ENCODE measurements at regions not wholly inside any gene's neighbourhood (a gene's known extent, or its start where the extent isn't known, plus 50 kb on each side); places are given as distances from the start of the nearest gene placed in this dataset.

- Histone ChIP-seq H3K27me3 (ENCODE audit: control insufficient read depth, insufficient read depth, low read length) (no peaks in the 10 kb centered on the region), H3K9ac (ENCODE audit: low read length) (no peak overlapping the region), H3K9me3 (ENCODE audit: control insufficient read depth, low read length) (no peaks in the 10 kb centered on the region), H3K4me3 (ENCODE audit: low read length) (no peak overlapping the region), H3K4me1 (ENCODE audit: control insufficient read depth, insufficient read depth, low read length) (no peaks in the 10 kb centered on the region), H3K36me3 (ENCODE audit: control insufficient read depth, insufficient read depth, low read length) (no peaks in the 10 kb centered on the region)
Observed at GRCh38 chr15:95659656-95660055, 670.8 kb upstream of the NR2F2 start.

GRCh38 chr15:95662638-95663037, 667.9 kb upstream of the NR2F2 start:
- no peak overlapping the region for H3K4me3 ChIP-seq (ENCODE audit: low read length)
- H3K36me3 ChIP-seq (ENCODE audit: control insufficient read depth, insufficient read depth, low read length) = no peaks in the 10 kb centered on the region
- H3K9ac ChIP-seq (ENCODE audit: low read length) = no peak overlapping the region
- H3K4me1 ChIP-seq (ENCODE audit: control insufficient read depth, insufficient read depth, low read length) = no peaks in the 10 kb centered on the region
- H3K27me3 ChIP-seq (ENCODE audit: control insufficient read depth, insufficient read depth, low read length) = no peaks in the 10 kb centered on the region
- no peaks in the 10 kb centered on the region for H3K9me3 ChIP-seq (ENCODE audit: control insufficient read depth, low read length)

GRCh38 chr15:95663156-95664100, 667.1 kb upstream of the NR2F2 start:
- Histone ChIP-seq H3K4me1 (ENCODE audit: control insufficient read depth, insufficient read depth, low read length) (no peaks in the 10 kb centered on the region), H3K27me3 (ENCODE audit: control insufficient read depth, insufficient read depth, low read length) (no peaks in the 10 kb centered on the region), H3K36me3 (ENCODE audit: control insufficient read depth, insufficient read depth, low read length) (no peaks in the 10 kb centered on the region), H3K4me3 (ENCODE audit: low read length) (no peak overlapping the region), H3K9ac (ENCODE audit: low read length) (no peak overlapping the region), H3K9me3 (ENCODE audit: control insufficient read depth, low read length) (no peaks in the 10 kb centered on the region)

- H3K9me3 ChIP-seq (ENCODE audit: control insufficient read depth, low read length) = no peaks in the 10 kb centered on the region
- no peak overlapping the region for H3K4me3 ChIP-seq (ENCODE audit: low read length)
- H3K27me3 ChIP-seq (ENCODE audit: control insufficient read depth, insufficient read depth, low read length) = no peaks in the 10 kb centered on the region
- no peaks in the 10 kb centered on the region for H3K4me1 ChIP-seq (ENCODE audit: control insufficient read depth, insufficient read depth, low read length)
- no peaks in the 10 kb centered on the region for H3K36me3 ChIP-seq (ENCODE audit: control insufficient read depth, insufficient read depth, low read length)
- no peak overlapping the region for H3K9ac ChIP-seq (ENCODE audit: low read length)
Observed at GRCh38 chr15:95664450-95664849, 666.0 kb upstream of the NR2F2 start.

- Histone ChIP-seq H3K4me3 (ENCODE audit: low read length) (no peak overlapping the region), H3K4me1 (ENCODE audit: control insufficient read depth, insufficient read depth, low read length) (no peaks in the 10 kb centered on the region), H3K9ac (ENCODE audit: low read length) (no peak overlapping the region), H3K9me3 (ENCODE audit: control insufficient read depth, low read length) (no peaks in the 10 kb centered on the region), H3K36me3 (ENCODE audit: control insufficient read depth, insufficient read depth, low read length) (no peaks in the 10 kb centered on the region), H3K27me3 (ENCODE audit: control insufficient read depth, insufficient read depth, low read length) (no peaks in the 10 kb centered on the region)
Observed at GRCh38 chr15:95669146-95669922, 661.2 kb upstream of the NR2F2 start.

- Histone ChIP-seq H3K27me3 (ENCODE audit: control insufficient read depth, insufficient read depth, low read length) (no peaks in the 10 kb centered on the region), H3K4me1 (ENCODE audit: control insufficient read depth, insufficient read depth, low read length) (no peaks in the 10 kb centered on the region), H3K36me3 (ENCODE audit: control insufficient read depth, insufficient read depth, low read length) (no peaks in the 10 kb centered on the region), H3K9ac (ENCODE audit: low read length) (no peak overlapping the region), H3K4me3 (ENCODE audit: low read length) (no peak overlapping the region), H3K9me3 (ENCODE audit: control insufficient read depth, low read length) (no peaks in the 10 kb centered on the region)
Observed at GRCh38 chr15:95674031-95674430, 656.5 kb upstream of the NR2F2 start.

GRCh38 chr15:95676500-95676899, 654.0 kb upstream of the NR2F2 start:
- Histone ChIP-seq H3K9ac (ENCODE audit: low read length) (no peak overlapping the region), H3K4me3 (ENCODE audit: low read length) (no peak overlapping the region), H3K27me3 (ENCODE audit: control insufficient read depth, insufficient read depth, low read length) (no peaks in the 10 kb centered on the region), H3K36me3 (ENCODE audit: control insufficient read depth, insufficient read depth, low read length) (no peaks in the 10 kb centered on the region), H3K9me3 (ENCODE audit: control insufficient read depth, low read length) (no peaks in the 10 kb centered on the region), H3K4me1 (ENCODE audit: control insufficient read depth, insufficient read depth, low read length) (no peaks in the 10 kb centered on the region)

GRCh38 chr15:95679847-95680582, 650.5 kb upstream of the NR2F2 start:
- H3K4me3 ChIP-seq (ENCODE audit: low read length) = no peak overlapping the region
- H3K4me1 ChIP-seq (ENCODE audit: control insufficient read depth, insufficient read depth, low read length) = no peaks in the 10 kb centered on the region
- H3K9me3 ChIP-seq (ENCODE audit: control insufficient read depth, low read length) = no peaks in the 10 kb centered on the region
- no peaks in the 10 kb centered on the region for H3K36me3 ChIP-seq (ENCODE audit: control insufficient read depth, insufficient read depth, low read length)
- no peak overlapping the region for H3K9ac ChIP-seq (ENCODE audit: low read length)
- H3K27me3 ChIP-seq (ENCODE audit: control insufficient read depth, insufficient read depth, low read length) = no peaks in the 10 kb centered on the region

GRCh38 chr15:95680728-95681127, 649.8 kb upstream of the NR2F2 start:
- Histone ChIP-seq H3K9me3 (ENCODE audit: control insufficient read depth, low read length) (no peaks in the 10 kb centered on the region), H3K4me3 (ENCODE audit: low read length) (no peak overlapping the region)

GRCh38 chr15:95681836-95682544, 648.5 kb upstream of the NR2F2 start:
- H3K9me3 ChIP-seq (ENCODE audit: control insufficient read depth, low read length) = no peaks in the 10 kb centered on the region
- no peaks in the 10 kb centered on the region for H3K4me1 ChIP-seq (ENCODE audit: control insufficient read depth, insufficient read depth, low read length)
- H3K27me3 ChIP-seq (ENCODE audit: control insufficient read depth, insufficient read depth, low read length) = no peaks in the 10 kb centered on the region
- no peak overlapping the region for H3K9ac ChIP-seq (ENCODE audit: low read length)
- no peak overlapping the region for H3K4me3 ChIP-seq (ENCODE audit: low read length)
- H3K36me3 ChIP-seq (ENCODE audit: control insufficient read depth, insufficient read depth, low read length) = no peaks in the 10 kb centered on the region

More at GRCh38 chr15:95680728-95681127, 649.8 kb upstream of the NR2F2 start:
- H3K36me3 ChIP-seq (ENCODE audit: control insufficient read depth, insufficient read depth, low read length) = no peaks in the 10 kb centered on the region
- H3K27me3 ChIP-seq (ENCODE audit: control insufficient read depth, insufficient read depth, low read length) = no peaks in the 10 kb centered on the region
- no peaks in the 10 kb centered on the region for H3K4me1 ChIP-seq (ENCODE audit: control insufficient read depth, insufficient read depth, low read length)
- H3K9ac ChIP-seq (ENCODE audit: low read length) = no peak overlapping the region

- Histone ChIP-seq H3K4me1 (ENCODE audit: control insufficient read depth, insufficient read depth, low read length) (no peaks in the 10 kb centered on the region), H3K9ac (ENCODE audit: low read length) (no peak overlapping the region), H3K9me3 (ENCODE audit: control insufficient read depth, low read length) (no peaks in the 10 kb centered on the region), H3K4me3 (ENCODE audit: low read length) (no peak overlapping the region), H3K36me3 (ENCODE audit: control insufficient read depth, insufficient read depth, low read length) (no peaks in the 10 kb centered on the region), H3K27me3 (ENCODE audit: control insufficient read depth, insufficient read depth, low read length) (no peaks in the 10 kb centered on the region)
Observed at GRCh38 chr15:95684126-95684525, 646.4 kb upstream of the NR2F2 start.

Data from mucosa of stomach (tissue), 1 donor.